Natural killer cell treated with Interleukin-12 subunit alpha and Interleukin-12 subunit beta and Interleukin-15 and Interleukin-18, amount 100 ng/mL, for 72 hours (primary cell): ENCODE measurements at regions not wholly inside any gene's neighbourhood (a gene's known extent, or its start where the extent isn't known, plus 50 kb on each side); places are given as distances from the start of the nearest gene placed in this dataset.

Experiments used
- ATAC-seq, 2 donors: fragments of 150-1000 bp; cut with Tn5 transposase in 1 of 2; sonication (Bioruptor Pico), chemical (Tn5 transposase) in 1 of 2; 2 replicates each; pipeline ENCODE4 v1.10.0; 2021
- DNase-seq: peaks from one replicate; pipeline ENCODE4 v3.0.0; 2022; ENCODE audit warnings: low spot score
- H3K27ac Mint-ChIP-seq, 2 donors: 1 replicate in 1 of 2; 2 replicates in 1 of 2; pipeline ENCODE4 v1.8.0; 2022; ENCODE audit warnings: mixed read lengths in 2 of 2, mild to moderate bottlenecking in 1 of 2, moderate library complexity in 1 of 2
- H3K27me3 Mint-ChIP-seq, 2 donors: 1 replicate in 1 of 2; 2 replicates in 1 of 2; pipeline ENCODE4 v1.8.0; 2022; ENCODE audit warnings: mixed read lengths in 2 of 2
- H3K36me3 Mint-ChIP-seq: one replicate; pipeline ENCODE4 v1.8.0; 2022; ENCODE audit warnings: mixed read lengths
- H3K4me1 Mint-ChIP-seq, 2 donors: 1 replicate in 1 of 2; 2 replicates in 1 of 2; pipeline ENCODE4 v1.8.0; 2022; ENCODE audit warnings: low read depth in 2 of 2, mixed read lengths in 2 of 2, mild to moderate bottlenecking in 1 of 2
- H3K4me3 Mint-ChIP-seq: one replicate; pipeline ENCODE4 v1.8.0; 2022; ENCODE audit warnings: mixed read lengths
- H3K9me3 Mint-ChIP-seq: 2 replicates; pipeline ENCODE4 v1.8.0; 2022; ENCODE audit warnings: mixed read lengths

GRCh38 chr3:145820170-145820569, 340.8 kb downstream of the PLOD2 start:
- no peaks in the 10 kb centered on the region for H3K4me1 Mint-ChIP-seq
- H3K9me3 Mint-ChIP-seq, result peaks cover 3% of the 10 kb centered on the region
- H3K27me3 Mint-ChIP-seq, result no peaks in the 10 kb centered on the region
- no peaks in the 10 kb centered on the region for H3K36me3 Mint-ChIP-seq
- DNase-seq (no peak), ATAC-seq (no peak)
- no peak overlapping the region for H3K27ac Mint-ChIP-seq
- H3K4me3 Mint-ChIP-seq, result no peak overlapping the region

GRCh38 chr3:145842294-145842902, 318.6 kb downstream of the PLOD2 start:
- ATAC-seq, result no peak
- Mint-ChIP-seq H3K27me3 (no peaks in the 10 kb centered on the region), H3K27ac (no peak overlapping the region), H3K4me1 (no peaks in the 10 kb centered on the region), H3K4me3 (no peak overlapping the region), H3K9me3 (peaks cover 14% of the 10 kb centered on the region), H3K36me3 (no peaks in the 10 kb centered on the region)
- DNase-seq, result no peak

- ATAC-seq, result no peak
- Mint-ChIP-seq H3K9me3 (peaks cover 14% of the 10 kb centered on the region), H3K4me3 (no peak overlapping the region), H3K27me3 (no peaks in the 10 kb centered on the region), H3K27ac (no peak overlapping the region), H3K36me3 (no peaks in the 10 kb centered on the region), H3K4me1 (no peaks in the 10 kb centered on the region)
- DNase-seq, result no peak
Measured at GRCh38 chr3:145843561-145843960, 317.4 kb downstream of the PLOD2 start.

GRCh38 chr3:145849115-145849514, 311.9 kb downstream of the PLOD2 start:
- no peaks in the 10 kb centered on the region for H3K4me1 Mint-ChIP-seq
- ATAC-seq (no peak), DNase-seq (no peak)
- H3K36me3 Mint-ChIP-seq, result no peaks in the 10 kb centered on the region
- H3K27ac Mint-ChIP-seq, result no peak overlapping the region
- H3K4me3 Mint-ChIP-seq, result no peak overlapping the region
- H3K27me3 Mint-ChIP-seq, result no peaks in the 10 kb centered on the region
- H3K9me3 Mint-ChIP-seq, result peaks cover 9% of the 10 kb centered on the region

GRCh38 chr3:145854499-145854898, 306.5 kb downstream of the PLOD2 start:
- no peaks in the 10 kb centered on the region for H3K4me1 Mint-ChIP-seq
- H3K27me3 Mint-ChIP-seq, result no peaks in the 10 kb centered on the region
- peaks cover 4% of the 10 kb centered on the region for H3K9me3 Mint-ChIP-seq
- no peak overlapping the region for H3K27ac Mint-ChIP-seq
- no peak for ATAC-seq
- no peak for DNase-seq
- H3K36me3 Mint-ChIP-seq, result no peaks in the 10 kb centered on the region
- no peak overlapping the region for H3K4me3 Mint-ChIP-seq

- no peak for ATAC-seq
- H3K36me3 Mint-ChIP-seq, result no peaks in the 10 kb centered on the region
- no peak overlapping the region for H3K27ac Mint-ChIP-seq
- no peak for DNase-seq
- peaks cover 6% of the 10 kb centered on the region for H3K9me3 Mint-ChIP-seq
- no peaks in the 10 kb centered on the region for H3K27me3 Mint-ChIP-seq
- no peak overlapping the region for H3K4me3 Mint-ChIP-seq
- no peaks in the 10 kb centered on the region for H3K4me1 Mint-ChIP-seq
Measured at GRCh38 chr3:145857956-145858355, 303.0 kb downstream of the PLOD2 start.

GRCh38 chr3:145864336-145864735, 296.6 kb downstream of the PLOD2 start:
- H3K27ac Mint-ChIP-seq, result no peak overlapping the region
- H3K36me3 Mint-ChIP-seq, result no peaks in the 10 kb centered on the region
- peaks cover 10% of the 10 kb centered on the region for H3K9me3 Mint-ChIP-seq
- H3K27me3 Mint-ChIP-seq, result no peaks in the 10 kb centered on the region
- no peak overlapping the region for H3K4me3 Mint-ChIP-seq
- H3K4me1 Mint-ChIP-seq, result no peaks in the 10 kb centered on the region
- ATAC-seq (no peak), DNase-seq (no peak)

GRCh38 chr3:145865399-145866018, 295.5 kb downstream of the PLOD2 start:
- H3K36me3 Mint-ChIP-seq, result no peaks in the 10 kb centered on the region
- DNase-seq (no peak), ATAC-seq (no peak)
- H3K27ac Mint-ChIP-seq, result no peak overlapping the region
- H3K9me3 Mint-ChIP-seq, result peaks cover 10% of the 10 kb centered on the region
- H3K4me3 Mint-ChIP-seq, result no peak overlapping the region
- H3K27me3 Mint-ChIP-seq, result no peaks in the 10 kb centered on the region
- H3K4me1 Mint-ChIP-seq, result no peaks in the 10 kb centered on the region

- no peak for DNase-seq
- H3K27ac Mint-ChIP-seq, result no peak overlapping the region
- peaks cover 6% of the 10 kb centered on the region for H3K9me3 Mint-ChIP-seq
- no peak for ATAC-seq
- H3K4me3 Mint-ChIP-seq, result no peak overlapping the region
- no peaks in the 10 kb centered on the region for H3K36me3 Mint-ChIP-seq
- H3K27me3 Mint-ChIP-seq, result no peaks in the 10 kb centered on the region
- H3K4me1 Mint-ChIP-seq, result no peaks in the 10 kb centered on the region
Measured at GRCh38 chr3:145869958-145870357, 291.0 kb downstream of the PLOD2 start.

- Mint-ChIP-seq H3K36me3 (no peaks in the 10 kb centered on the region), H3K27me3 (no peaks in the 10 kb centered on the region), H3K27ac (no peak overlapping the region), H3K9me3 (peaks cover 12% of the 10 kb centered on the region), H3K4me3 (no peak overlapping the region), H3K4me1 (no peaks in the 10 kb centered on the region)
- ATAC-seq, result no peak
- DNase-seq, result no peak
Measured at GRCh38 chr3:145882436-145882835, 278.5 kb downstream of the PLOD2 start.

- H3K9me3 Mint-ChIP-seq, result peaks cover 10% of the 10 kb centered on the region
- no peaks in the 10 kb centered on the region for H3K27me3 Mint-ChIP-seq
- H3K4me3 Mint-ChIP-seq, result no peak overlapping the region
- ATAC-seq (no peak), DNase-seq (no peak)
- no peaks in the 10 kb centered on the region for H3K36me3 Mint-ChIP-seq
- no peak overlapping the region for H3K27ac Mint-ChIP-seq
- no peaks in the 10 kb centered on the region for H3K4me1 Mint-ChIP-seq
Measured at GRCh38 chr3:145889730-145890129, 271.3 kb downstream of the PLOD2 start.

- no peaks in the 10 kb centered on the region for H3K4me1 Mint-ChIP-seq
- no peak overlapping the region for H3K27ac Mint-ChIP-seq
- no peaks in the 10 kb centered on the region for H3K36me3 Mint-ChIP-seq
- H3K4me3 Mint-ChIP-seq, result no peak overlapping the region
- ATAC-seq, result no peak
- H3K27me3 Mint-ChIP-seq, result no peaks in the 10 kb centered on the region
- DNase-seq, result no peak
- H3K9me3 Mint-ChIP-seq, result peaks cover 16% of the 10 kb centered on the region
Measured at GRCh38 chr3:145892869-145893268, 268.1 kb downstream of the PLOD2 start.

- H3K4me1 Mint-ChIP-seq, result no peaks in the 10 kb centered on the region
- ATAC-seq (no peak), DNase-seq (no peak)
- no peak overlapping the region for H3K4me3 Mint-ChIP-seq
- H3K27ac Mint-ChIP-seq, result no peak overlapping the region
- no peaks in the 10 kb centered on the region for H3K36me3 Mint-ChIP-seq
- H3K27me3 Mint-ChIP-seq, result no peaks in the 10 kb centered on the region
- peaks cover 16% of the 10 kb centered on the region for H3K9me3 Mint-ChIP-seq
Measured at GRCh38 chr3:145893331-145893730, 267.7 kb downstream of the PLOD2 start.

- Mint-ChIP-seq H3K27ac (no peak overlapping the region), H3K27me3 (no peaks in the 10 kb centered on the region), H3K4me1 (no peaks in the 10 kb centered on the region), H3K36me3 (no peaks in the 10 kb centered on the region), H3K4me3 (no peak overlapping the region), H3K9me3 (peaks cover 17% of the 10 kb centered on the region)
- DNase-seq, result no peak
- ATAC-seq, result no peak
Measured at GRCh38 chr3:145898487-145898886, 262.5 kb downstream of the PLOD2 start.

- DNase-seq (no peak), ATAC-seq (no peak)
- no peak overlapping the region for H3K27ac Mint-ChIP-seq
- no peak overlapping the region for H3K4me3 Mint-ChIP-seq
- H3K4me1 Mint-ChIP-seq, result no peaks in the 10 kb centered on the region
- peaks cover 12% of the 10 kb centered on the region for H3K9me3 Mint-ChIP-seq
- no peaks in the 10 kb centered on the region for H3K27me3 Mint-ChIP-seq
- no peaks in the 10 kb centered on the region for H3K36me3 Mint-ChIP-seq
Measured at GRCh38 chr3:145899241-145899640, 261.7 kb downstream of the PLOD2 start.
